ENCODE measurements at regions not wholly inside any gene's neighbourhood (a gene's known extent, or its start where the extent isn't known, plus 50 kb on each side); places are given as distances from the start of the nearest gene placed in this dataset.

GRCh38 chr13:65417953-65418352 lies 1812.2 kb downstream of the PCDH9 start:
- TF ChIP-seq YY1 (IDR thresholded peaks at IDR 0.05; ENCODE audit: insufficient read depth, insufficient read length) (no peak), ZNF274 (IDR thresholded peaks at IDR 0.05; ENCODE audit: low read depth, low read length) (no peak), SUZ12 (IDR thresholded peaks at IDR 0.05; ENCODE audit: extremely low read depth, insufficient read depth, insufficient read length) (no peak)
